ENCODE measurements at regions not wholly inside any gene's neighbourhood (a gene's known extent, or its start where the extent isn't known, plus 50 kb on each side); places are given as distances from the start of the nearest gene placed in this dataset.
A peak's percentile ranks its signal among the peaks of the same experiment; 100 is the strongest.

DNA sequence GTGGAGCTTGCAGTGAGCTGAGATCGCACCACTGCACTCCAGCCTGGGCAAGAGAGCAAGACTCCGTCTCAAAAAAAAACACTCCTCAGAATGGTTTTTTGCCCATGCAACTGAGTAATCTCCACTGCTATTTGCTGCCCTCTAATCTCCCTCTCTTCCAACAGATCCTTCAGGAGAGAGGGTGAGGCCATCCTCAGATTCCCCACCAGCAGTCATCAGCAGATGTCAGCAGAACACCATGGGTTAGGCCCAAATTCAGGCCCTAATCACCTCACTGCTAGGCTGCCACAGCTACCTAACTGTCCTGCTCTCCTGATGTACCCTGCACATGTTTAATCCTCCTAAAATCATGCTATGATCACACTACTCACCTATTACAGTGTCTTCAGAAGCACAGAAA, 63.2 kb upstream of the BEND6 start:
- in situ Hi-C loops (cut with HindIII; ENCODE audit: extremely low pct_ligation_motif_present, low pct_unique_long_range_greater_than_20kb) (no loop called here), intact Hi-C loops (cut with micrococcal nuclease; ENCODE audit: unreplicated experiment) (no loop called here)
- no TSS peak for BruUV-seq (replicated peaks)
- FAIRE-seq (no peak), DNase-seq (ENCODE audit: low spot score) (no peak), ATAC-seq (peak; percentile 82)
- H4K20me1 ChIP-seq (ENCODE audit: insufficient read depth, low read length): no peaks in the 10 kb centered on the region
- no peaks in the 10 kb centered on the region for H3K9me3 ChIP-seq (ENCODE audit: low read length)
- H3K36me3 ChIP-seq (replicated peaks in 1 of 2; ENCODE audit: control insufficient read depth in 1 of 2, insufficient read depth in 2 of 2, low read length in 2 of 2): no peaks in the 10 kb centered on the region
- no peak overlapping the region for H3K4me2 ChIP-seq (ENCODE audit: low read depth, low read length)
- no peaks in the 10 kb centered on the region; a peak in 1 of 5 replicates for H3K27me3 ChIP-seq (ENCODE audit: control insufficient read depth in 1 of 2, insufficient read depth in 2 of 2, low read length in 2 of 2)
- H3K9ac ChIP-seq (ENCODE audit: insufficient read depth, low read depth, low read length): no peak overlapping the region
- no peak overlapping the region for H2AFZ ChIP-seq (ENCODE audit: low read length)
- ChIA-PET POLR2A (no interaction called here), CTCF (ENCODE audit: low intra/inter-chr PET ratio, low total read pairs) (interaction anchor here (1.2 kb wide), 1 partner anchor 424 kb away, joined by 3 read pairs; no protein-coding TSS in a partner anchor)
- no peak overlapping the region for H3K27ac ChIP-seq (ENCODE audit: extremely low read length, insufficient read depth, low read length)
- TF ChIP-seq, protein P1, sequence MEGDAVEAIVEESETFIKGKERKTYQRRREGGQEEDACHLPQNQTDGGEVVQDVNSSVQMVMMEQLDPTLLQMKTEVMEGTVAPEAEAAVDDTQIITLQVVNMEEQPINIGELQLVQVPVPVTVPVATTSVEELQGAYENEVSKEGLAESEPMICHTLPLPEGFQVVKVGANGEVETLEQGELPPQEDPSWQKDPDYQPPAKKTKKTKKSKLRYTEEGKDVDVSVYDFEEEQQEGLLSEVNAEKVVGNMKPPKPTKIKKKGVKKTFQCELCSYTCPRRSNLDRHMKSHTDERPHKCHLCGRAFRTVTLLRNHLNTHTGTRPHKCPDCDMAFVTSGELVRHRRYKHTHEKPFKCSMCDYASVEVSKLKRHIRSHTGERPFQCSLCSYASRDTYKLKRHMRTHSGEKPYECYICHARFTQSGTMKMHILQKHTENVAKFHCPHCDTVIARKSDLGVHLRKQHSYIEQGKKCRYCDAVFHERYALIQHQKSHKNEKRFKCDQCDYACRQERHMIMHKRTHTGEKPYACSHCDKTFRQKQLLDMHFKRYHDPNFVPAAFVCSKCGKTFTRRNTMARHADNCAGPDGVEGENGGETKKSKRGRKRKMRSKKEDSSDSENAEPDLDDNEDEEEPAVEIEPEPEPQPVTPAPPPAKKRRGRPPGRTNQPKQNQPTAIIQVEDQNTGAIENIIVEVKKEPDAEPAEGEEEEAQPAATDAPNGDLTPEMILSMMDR (CRISPR knock-in tag; IDR thresholded peaks at IDR 0.05): peak; percentile 56
- peak; percentile 63 for TF ChIP-seq STAG1 (CRISPR knock-in tag; IDR thresholded peaks at IDR 0.05)
- TF ChIP-seq SCMH1 (CRISPR knock-in tag; IDR thresholded peaks at IDR 0.05; ENCODE audit: borderline replicate concordance): no peak
- no peaks in the 10 kb centered on the region for H3K79me2 ChIP-seq (ENCODE audit: insufficient read depth, low read length)
- no peak overlapping the region for H3K4me3 ChIP-seq (replicated peaks in 1 of 3; ENCODE audit: insufficient read depth in 1 of 3, low read depth in 2 of 3, low read length in 3 of 3)
- H3K4me1 ChIP-seq (ENCODE audit: insufficient read depth, low read length): peaks cover 15% of the 10 kb centered on the region
- WGBS (ENCODE audit: low lambda C conversion rate): 93% methylated on average over 2 of the region's 2 CpGs

DNA sequence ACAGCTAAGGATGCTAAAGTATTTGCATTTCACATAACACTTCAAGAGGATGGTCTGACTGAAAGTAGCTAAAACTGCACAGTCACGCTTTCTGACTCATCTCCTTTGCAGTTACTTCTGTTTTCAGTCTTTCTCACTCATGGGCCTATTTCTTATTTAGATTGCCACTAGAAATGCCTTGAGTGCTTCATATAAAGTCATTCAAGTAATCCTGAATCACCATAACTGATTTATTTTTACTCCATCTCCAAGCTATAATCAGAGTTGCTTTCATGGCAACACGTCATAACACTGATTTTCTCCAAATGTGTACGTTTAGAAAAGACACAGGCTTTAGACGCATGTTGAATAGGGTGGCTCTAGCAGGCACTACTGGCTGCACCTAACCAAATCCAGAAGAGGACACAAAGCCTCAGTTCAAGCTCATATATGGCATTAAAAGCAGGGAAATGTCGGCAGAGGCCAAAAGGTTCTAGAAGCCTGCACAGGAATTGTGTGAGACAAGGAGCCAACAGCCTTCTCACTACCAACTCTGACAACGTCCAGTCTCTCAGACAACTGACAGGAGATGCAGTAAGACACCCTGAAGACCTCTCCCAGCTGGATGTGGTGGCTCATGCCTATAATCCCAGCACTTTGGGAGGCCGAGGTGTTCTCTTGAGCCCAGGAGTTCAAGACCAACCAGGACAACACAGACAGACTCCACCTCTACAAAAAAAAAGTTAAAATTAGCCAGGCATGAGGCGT, 64.1 kb upstream of the BEND6 start:
- intact Hi-C loops (cut with micrococcal nuclease; ENCODE audit: unreplicated experiment) (no loop called here), in situ Hi-C loops (cut with HindIII; ENCODE audit: extremely low pct_ligation_motif_present, low pct_unique_long_range_greater_than_20kb) (no loop called here)
- BruUV-seq (replicated peaks): no TSS peak
- no peaks in the 10 kb centered on the region for H3K27me3 ChIP-seq (ENCODE audit: control insufficient read depth in 1 of 2, insufficient read depth in 2 of 2, low read length in 2 of 2)
- ATAC-seq (peak; percentile 27; the same call in 1 of the 3 replicates), DNase-seq (ENCODE audit: low spot score) (no peak), FAIRE-seq (no peak)
- H3K36me3 ChIP-seq (replicated peaks in 1 of 2; ENCODE audit: control insufficient read depth in 1 of 2, insufficient read depth in 2 of 2, low read length in 2 of 2): no peaks in the 10 kb centered on the region
- H2AFZ ChIP-seq (ENCODE audit: low read length): peak overlapping the region; percentile 15
- peak overlapping the region; percentile 5; the same call in 1 of the 2 replicates for H3K4me2 ChIP-seq (ENCODE audit: low read depth, low read length)
- H4K20me1 ChIP-seq (ENCODE audit: insufficient read depth, low read length): no peaks in the 10 kb centered on the region
- no peak overlapping the region for H3K9ac ChIP-seq (ENCODE audit: insufficient read depth, low read depth, low read length)
- CTCF ChIA-PET (ENCODE audit: low intra/inter-chr PET ratio, low total read pairs): interaction anchor here (1.2 kb wide), 1 partner anchor 425 kb away, joined by 3 read pairs; no protein-coding TSS in a partner anchor
- no peaks in the 10 kb centered on the region for H3K9me3 ChIP-seq (ENCODE audit: low read length)
- POLR2A ChIA-PET: no interaction called here
- H3K4me1 ChIP-seq (ENCODE audit: insufficient read depth, low read length): peaks cover 15% of the 10 kb centered on the region
- H3K27ac ChIP-seq (ENCODE audit: extremely low read length, insufficient read depth, low read length): no peak overlapping the region
- H3K4me3 ChIP-seq (replicated peaks in 1 of 3; ENCODE audit: insufficient read depth in 1 of 3, low read depth in 2 of 3, low read length in 3 of 3): no peak overlapping the region
- no peaks in the 10 kb centered on the region for H3K79me2 ChIP-seq (ENCODE audit: insufficient read depth, low read length)
- 52% methylated on average over 8 of the region's 8 CpGs for WGBS (ENCODE audit: low lambda C conversion rate)
- TF ChIP-seq, protein P2, sequence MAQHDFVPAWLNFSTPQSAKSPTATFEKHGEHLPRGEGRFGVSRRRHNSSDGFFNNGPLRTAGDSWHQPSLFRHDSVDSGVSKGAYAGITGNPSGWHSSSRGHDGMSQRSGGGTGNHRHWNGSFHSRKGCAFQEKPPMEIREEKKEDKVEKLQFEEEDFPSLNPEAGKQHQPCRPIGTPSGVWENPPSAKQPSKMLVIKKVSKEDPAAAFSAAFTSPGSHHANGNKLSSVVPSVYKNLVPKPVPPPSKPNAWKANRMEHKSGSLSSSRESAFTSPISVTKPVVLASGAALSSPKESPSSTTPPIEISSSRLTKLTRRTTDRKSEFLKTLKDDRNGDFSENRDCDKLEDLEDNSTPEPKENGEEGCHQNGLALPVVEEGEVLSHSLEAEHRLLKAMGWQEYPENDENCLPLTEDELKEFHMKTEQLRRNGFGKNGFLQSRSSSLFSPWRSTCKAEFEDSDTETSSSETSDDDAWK (CRISPR knock-in tag; IDR thresholded peaks at IDR 0.05): no peak
- TF ChIP-seq, protein P3, sequence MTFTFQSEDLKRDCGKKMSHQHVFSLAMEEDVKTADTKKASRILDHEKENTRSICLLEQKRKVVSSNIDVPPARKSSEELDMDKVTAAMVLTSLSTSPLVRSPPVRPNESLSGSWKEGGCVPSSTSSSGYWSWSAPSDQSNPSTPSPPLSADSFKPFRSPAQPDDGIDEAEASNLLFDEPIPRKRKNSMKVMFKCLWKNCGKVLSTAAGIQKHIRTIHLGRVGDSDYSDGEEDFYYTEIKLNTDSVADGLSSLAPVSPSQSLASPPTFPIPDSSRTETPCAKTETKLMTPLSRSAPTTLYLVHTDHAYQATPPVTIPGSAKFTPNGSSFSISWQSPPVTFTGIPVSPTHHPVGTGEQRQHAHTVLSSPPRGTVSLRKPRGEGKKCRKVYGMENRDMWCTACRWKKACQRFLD (CRISPR knock-in tag; IDR thresholded peaks at IDR 0.05; ENCODE audit: borderline replicate concordance): no peak
- no peak for TF ChIP-seq STAG1 (CRISPR knock-in tag; IDR thresholded peaks at IDR 0.05)
- no peak for TF ChIP-seq CBX2 (IDR thresholded peaks at IDR 0.05; ENCODE audit: low read depth, low read length)
- TF ChIP-seq CBX2 (CRISPR knock-in tag; IDR thresholded peaks at IDR 0.05; ENCODE audit: low read depth): no peak
- no peak for TF ChIP-seq ZNF124 (CRISPR knock-in tag; IDR thresholded peaks at IDR 0.05)
- TF ChIP-seq NKX3-1 (CRISPR knock-in tag; IDR thresholded peaks at IDR 0.05): no peak
- TF ChIP-seq NFE2 (CRISPR knock-in tag; IDR thresholded peaks at IDR 0.05): peak; percentile 53; the same call in 1 of the 2 replicates
- no peak for TF ChIP-seq ATM (IDR thresholded peaks at IDR 0.05; ENCODE audit: borderline replicate concordance)
- no peak for TF ChIP-seq WIZ (CRISPR knock-in tag; IDR thresholded peaks at IDR 0.05)
- no peak for TF ChIP-seq ZNF737 (CRISPR knock-in tag; IDR thresholded peaks at IDR 0.05; ENCODE audit: borderline replicate concordance)
- TF ChIP-seq ZSCAN22 (CRISPR knock-in tag; IDR thresholded peaks at IDR 0.05): no peak

All from HepG2 (cell line).